Endothelial cell of umbilical vein (primary cell): ENCODE measurements at regions not wholly inside any gene's neighbourhood (a gene's known extent, or its start where the extent isn't known, plus 50 kb on each side); places are given as distances from the start of the nearest gene placed in this dataset.

Experiments used
- CTCF ChIP-seq, 2 donors: IDR thresholded peaks; 1 replicate in 1 of 2; 2 replicates in 1 of 2; pipeline ENCODE4 v1.5.1; 2011; ENCODE audit warnings: low read length in 2 of 2, mild to moderate bottlenecking in 2 of 2, moderate library complexity in 2 of 2, control low read depth in 1 of 2, inconsistent platforms in 1 of 2, low read depth in 1 of 2; ENCODE audit not compliant: insufficient read depth in 1 of 2; ENCODE audit errors: extremely low read depth in 1 of 2
- MAX ChIP-seq: IDR thresholded peaks from 2 replicates; pipeline ENCODE4 v1.6.1; 2011; ENCODE audit not compliant: insufficient read depth, insufficient read length
- POLR2A ChIP-seq: IDR thresholded peaks from 2 replicates; pipeline ENCODE4 v1.6.1; 2012; ENCODE audit warnings: low read depth, mild to moderate bottlenecking, control low read depth, low read length

- TF ChIP-seq POLR2A, result no peak
- no peak for TF ChIP-seq CTCF (IDR thresholded peaks at IDR 0.05; ENCODE audit: extremely low read depth in 1 of 2, insufficient read depth in 1 of 2, low read depth in 1 of 2, low read length in 2 of 2)
- no peak for TF ChIP-seq MAX
Measured at GRCh38 chr14:94686511-94687160, 74.4 kb downstream of the SERPINA3 start.
